HUDEP-2 (cell line): ENCODE measurements at regions not wholly inside any gene's neighbourhood (a gene's known extent, or its start where the extent isn't known, plus 50 kb on each side); places are given as distances from the start of the nearest gene placed in this dataset.

Experiments used
- DNase-seq, 76 experiments: peaks; one replicate each; lab custom pipeline; 2025; ENCODE audit not compliant: unreplicated experiment in 76 of 76; lab: John Stamatoyannopoulos, UW

- DNase-seq, result no peak
Measured at GRCh38 chr5:166341740-166342337, 1949.6 kb upstream of the WWC1 start.

- no peak for DNase-seq
Measured at GRCh38 chr5:166342402-166342801, 1949.0 kb upstream of the WWC1 start.

GRCh38 chr5:166346726-166347374 lies 1944.6 kb upstream of the WWC1 start:
- no peak for DNase-seq

GRCh38 chr5:166349046-166349445 lies 1942.4 kb upstream of the WWC1 start:
- DNase-seq, result no peak

GRCh38 chr5:166353580-166353979 lies 1937.9 kb upstream of the WWC1 start:
- no peak for DNase-seq

GRCh38 chr5:166354332-166354731 lies 1937.1 kb upstream of the WWC1 start:
- no peak for DNase-seq

- DNase-seq, result no peak
Measured at GRCh38 chr5:166356096-166356495, 1935.3 kb upstream of the WWC1 start.

GRCh38 chr5:166358127-166358830 lies 1933.2 kb upstream of the WWC1 start:
- no peak for DNase-seq

- DNase-seq, result no peak
Measured at GRCh38 chr5:166363087-166363760, 1928.2 kb upstream of the WWC1 start.

- DNase-seq, result no peak
Measured at GRCh38 chr5:166365164-166365563, 1926.3 kb upstream of the WWC1 start.

GRCh38 chr5:166367391-166367790 lies 1924.1 kb upstream of the WWC1 start:
- DNase-seq, result no peak

- no peak for DNase-seq
Measured at GRCh38 chr5:166369346-166369745, 1922.1 kb upstream of the WWC1 start.

GRCh38 chr5:166369807-166370206 lies 1921.6 kb upstream of the WWC1 start:
- DNase-seq, result no peak

- DNase-seq, result no peak
Measured at GRCh38 chr5:166370928-166371690, 1920.3 kb upstream of the WWC1 start.

- no peak for DNase-seq
Measured at GRCh38 chr5:166373817-166374216, 1917.6 kb upstream of the WWC1 start.

GRCh38 chr5:166377756-166378155 lies 1913.7 kb upstream of the WWC1 start:
- no peak for DNase-seq

- DNase-seq, result no peak
Measured at GRCh38 chr5:166379517-166379916, 1911.9 kb upstream of the WWC1 start.

GRCh38 chr5:166382031-166382430 lies 1909.4 kb upstream of the WWC1 start:
- no peak for DNase-seq

- DNase-seq, result no peak
Measured at GRCh38 chr5:166398131-166398530, 1893.3 kb upstream of the WWC1 start.

GRCh38 chr5:166399781-166400180 lies 1891.7 kb upstream of the WWC1 start:
- DNase-seq, result no peak

- DNase-seq, result no peak
Measured at GRCh38 chr5:166401391-166401790, 1890.1 kb upstream of the WWC1 start.
